ENCODE measurements at regions not wholly inside any gene's neighbourhood (a gene's known extent, or its start where the extent isn't known, plus 50 kb on each side); places are given as distances from the start of the nearest gene placed in this dataset.

DNA sequence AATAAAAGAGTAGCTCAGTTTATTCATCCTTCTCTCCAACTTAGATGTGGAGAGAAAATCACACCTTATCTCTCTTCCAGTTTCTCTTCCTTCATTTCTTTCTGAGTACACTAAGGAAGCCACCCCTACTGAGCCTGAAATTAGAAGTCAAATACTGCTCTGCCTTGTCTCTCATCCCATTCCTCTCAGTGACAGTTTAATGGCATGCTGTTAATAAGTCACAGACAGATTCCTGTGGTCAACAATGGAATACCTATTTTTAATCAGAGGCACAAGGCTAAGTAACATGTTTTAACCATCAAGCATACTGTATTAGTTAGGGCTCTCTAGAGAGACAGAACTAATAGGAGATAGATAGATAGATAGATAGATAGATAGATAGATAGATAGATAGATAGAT, 253.2 kb downstream of the HTR7 start:
- Histone ChIP-seq H3K27me3 (replicated peaks; ENCODE audit: control insufficient read depth, insufficient read depth, low read length) (no peaks in the 10 kb centered on the region), H3K4me3 (replicated peaks; ENCODE audit: low read depth, low read length) (no peak overlapping the region), H3K36me3 (ENCODE audit: control insufficient read depth, insufficient read depth, low read length) (no peaks in the 10 kb centered on the region)
- TF ChIP-seq, protein P1, sequence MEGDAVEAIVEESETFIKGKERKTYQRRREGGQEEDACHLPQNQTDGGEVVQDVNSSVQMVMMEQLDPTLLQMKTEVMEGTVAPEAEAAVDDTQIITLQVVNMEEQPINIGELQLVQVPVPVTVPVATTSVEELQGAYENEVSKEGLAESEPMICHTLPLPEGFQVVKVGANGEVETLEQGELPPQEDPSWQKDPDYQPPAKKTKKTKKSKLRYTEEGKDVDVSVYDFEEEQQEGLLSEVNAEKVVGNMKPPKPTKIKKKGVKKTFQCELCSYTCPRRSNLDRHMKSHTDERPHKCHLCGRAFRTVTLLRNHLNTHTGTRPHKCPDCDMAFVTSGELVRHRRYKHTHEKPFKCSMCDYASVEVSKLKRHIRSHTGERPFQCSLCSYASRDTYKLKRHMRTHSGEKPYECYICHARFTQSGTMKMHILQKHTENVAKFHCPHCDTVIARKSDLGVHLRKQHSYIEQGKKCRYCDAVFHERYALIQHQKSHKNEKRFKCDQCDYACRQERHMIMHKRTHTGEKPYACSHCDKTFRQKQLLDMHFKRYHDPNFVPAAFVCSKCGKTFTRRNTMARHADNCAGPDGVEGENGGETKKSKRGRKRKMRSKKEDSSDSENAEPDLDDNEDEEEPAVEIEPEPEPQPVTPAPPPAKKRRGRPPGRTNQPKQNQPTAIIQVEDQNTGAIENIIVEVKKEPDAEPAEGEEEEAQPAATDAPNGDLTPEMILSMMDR (IDR thresholded peaks at IDR 0.05; ENCODE audit: insufficient read depth, low read length, poor library complexity, severe bottlenecking) = no peak
- no peak for DNase-seq (ENCODE audit: extremely low read depth, insufficient read length)

DNA sequence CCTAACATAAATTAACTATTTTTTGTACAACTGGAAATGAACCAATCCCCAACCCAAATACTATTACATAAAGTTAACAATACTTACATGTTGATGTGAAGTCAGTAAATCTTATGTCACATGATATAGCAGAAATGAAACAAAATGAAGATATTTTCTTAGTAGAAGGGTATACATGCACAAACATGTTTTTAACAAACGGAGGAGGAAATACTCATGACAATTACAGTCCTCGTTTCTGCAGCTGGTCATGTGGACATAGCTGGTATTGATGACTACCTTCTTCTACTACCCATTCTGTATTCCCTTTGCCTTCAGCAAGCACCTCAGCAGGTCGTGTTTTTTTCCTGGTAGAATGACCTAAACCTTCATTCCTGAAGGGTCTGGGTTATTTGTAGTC, 252.3 kb downstream of the HTR7 start:
- H3K36me3 ChIP-seq (ENCODE audit: control insufficient read depth, insufficient read depth, low read length) = no peaks in the 10 kb centered on the region
- no peak overlapping the region for H3K4me3 ChIP-seq (replicated peaks; ENCODE audit: low read depth, low read length)
- TF ChIP-seq, protein P1 (IDR thresholded peaks at IDR 0.05; ENCODE audit: insufficient read depth, low read length, poor library complexity, severe bottlenecking) = no peak
- H3K27me3 ChIP-seq (replicated peaks; ENCODE audit: control insufficient read depth, insufficient read depth, low read length) = no peaks in the 10 kb centered on the region; the same call in 1 of the 2 replicates
- no peak for DNase-seq (ENCODE audit: extremely low read depth, insufficient read length)

DNA sequence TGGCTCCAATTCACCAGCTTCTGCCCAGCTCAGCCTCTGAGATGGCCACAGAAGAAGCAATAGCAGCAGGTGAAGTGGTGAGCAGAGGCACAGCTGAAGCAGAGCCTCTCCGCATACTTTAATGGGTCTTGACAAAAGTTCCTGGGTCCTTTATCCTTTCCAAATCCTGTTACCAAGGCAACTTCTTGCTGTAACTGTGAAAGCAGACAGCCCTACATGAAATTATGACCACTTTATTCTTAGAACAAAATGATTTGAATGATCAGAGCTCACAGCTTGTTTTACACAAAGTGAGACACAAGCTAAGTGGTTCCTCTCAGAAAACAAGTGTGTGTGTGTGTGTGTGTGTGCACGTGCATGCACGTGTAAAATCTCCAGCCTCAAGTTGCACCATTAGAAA, 245.6 kb downstream of the HTR7 start:
- Histone ChIP-seq H3K36me3 (ENCODE audit: control insufficient read depth, insufficient read depth, low read length) (no peaks in the 10 kb centered on the region), H3K27me3 (replicated peaks; ENCODE audit: control insufficient read depth, insufficient read depth, low read length) (no peaks in the 10 kb centered on the region; the same call in 1 of the 2 replicates), H3K4me3 (replicated peaks; ENCODE audit: low read depth, low read length) (no peak overlapping the region)
- no peak for DNase-seq (ENCODE audit: extremely low read depth, insufficient read length)
- TF ChIP-seq, protein P1 (IDR thresholded peaks at IDR 0.05; ENCODE audit: insufficient read depth, low read length, poor library complexity, severe bottlenecking) = no peak

DNA sequence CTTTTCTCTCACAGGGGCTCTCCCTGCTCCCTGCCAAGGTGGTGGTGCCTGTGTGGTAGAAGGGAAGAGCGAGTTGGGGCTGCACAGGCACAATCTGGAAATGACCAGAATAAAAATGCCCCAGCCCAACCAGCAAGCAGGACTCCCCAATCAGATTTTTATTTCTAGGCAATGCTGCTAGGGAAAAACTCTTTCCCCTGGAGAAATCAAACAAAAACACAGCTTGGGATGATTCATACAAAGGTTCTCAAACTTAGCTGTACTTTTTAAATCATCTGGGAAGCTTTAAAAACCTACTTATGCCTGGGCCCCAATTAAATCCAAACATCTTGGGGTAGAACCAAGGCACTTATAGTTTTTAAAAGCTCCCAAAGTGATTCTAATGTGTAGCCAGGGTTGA, 243.2 kb downstream of the HTR7 start:
- DNase-seq (ENCODE audit: extremely low read depth, insufficient read length) = no peak
- TF ChIP-seq, protein P1 (IDR thresholded peaks at IDR 0.05; ENCODE audit: insufficient read depth, low read length, poor library complexity, severe bottlenecking) = no peak
- Histone ChIP-seq H3K27me3 (replicated peaks; ENCODE audit: control insufficient read depth, insufficient read depth, low read length) (no peaks in the 10 kb centered on the region; the same call in 1 of the 2 replicates), H3K36me3 (ENCODE audit: control insufficient read depth, insufficient read depth, low read length) (no peaks in the 10 kb centered on the region), H3K4me3 (replicated peaks; ENCODE audit: low read depth, low read length) (no peak overlapping the region)

DNA sequence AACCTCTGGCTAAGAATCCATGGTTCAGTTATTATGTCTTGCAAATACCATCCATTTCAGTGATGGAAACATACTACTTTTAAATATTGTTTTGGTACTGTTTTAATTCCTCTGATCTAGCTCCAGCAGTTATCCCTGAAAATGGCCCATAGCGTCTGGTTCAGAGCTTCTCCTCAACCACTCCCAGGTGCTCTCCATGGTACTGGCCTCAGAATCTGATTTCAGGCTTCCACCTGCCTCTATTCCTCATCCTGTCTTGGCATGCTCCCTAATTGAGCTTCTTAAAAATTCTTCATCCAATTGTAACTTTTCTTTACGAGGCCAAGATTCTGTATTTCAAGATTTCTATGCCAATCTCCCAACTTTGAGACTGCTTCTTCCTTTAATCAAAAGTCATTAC, 236.3 kb downstream of the HTR7 start:
- no peak for DNase-seq (ENCODE audit: extremely low read depth, insufficient read length)

More for the DNA sequence above, 236.3 kb downstream of the HTR7 start:
- TF ChIP-seq, protein P1 (IDR thresholded peaks at IDR 0.05; ENCODE audit: insufficient read depth, low read length, poor library complexity, severe bottlenecking) = no peak
- H3K36me3 ChIP-seq (ENCODE audit: control insufficient read depth, insufficient read depth, low read length) = no peaks in the 10 kb centered on the region
- no peak overlapping the region for H3K4me3 ChIP-seq (replicated peaks; ENCODE audit: low read depth, low read length)
- H3K27me3 ChIP-seq (replicated peaks; ENCODE audit: control insufficient read depth, insufficient read depth, low read length) = no peaks in the 10 kb centered on the region
